ENCODE measurements at regions not wholly inside any gene's neighbourhood (a gene's known extent, or its start where the extent isn't known, plus 50 kb on each side); places are given as distances from the start of the nearest gene placed in this dataset.

GRCh38 chr2:18752022-18752493 is 162.7 kb upstream of the NT5C1B start:
- TF ChIP-seq CTCF (IDR thresholded peaks at IDR 0.05; ENCODE audit: low read depth, low read length, poor library complexity, severe bottlenecking) (no peak), EZH2phosphoT487 (IDR thresholded peaks at IDR 0.05; ENCODE audit: borderline replicate concordance, low read length) (no peak)

Measured in DOHH2 (cell line).